CD14-positive monocyte (primary cell): ENCODE measurements at regions not wholly inside any gene's neighbourhood (a gene's known extent, or its start where the extent isn't known, plus 50 kb on each side); places are given as distances from the start of the nearest gene placed in this dataset.

Experiments
- DNase-seq, 3 donors: peaks; one replicate each; pipeline ENCODE4 v3.0.0-alpha.2; 2011 to 2022
- H2AFZ ChIP-seq: 2 replicates; pipeline ENCODE4 v1.6.0; 2012; ENCODE audit warnings: mild to moderate bottlenecking, low read depth, low read length, inconsistent platforms; ENCODE audit not compliant: insufficient read depth, poor library complexity, severe bottlenecking
- H3K27ac ChIP-seq, 2 donors: 1 replicate in 1 of 2; 2 replicates in 1 of 2; pipeline ENCODE4 v1.5.1; 2012 to 2013; ENCODE audit warnings: low read length in 2 of 2, control low read depth in 1 of 2, inconsistent platforms in 1 of 2, low read depth in 1 of 2, mild to moderate bottlenecking in 1 of 2
- H3K27me3 ChIP-seq, 2 donors: one replicate each; pipeline versions ENCODE4 v1.6.0 to v1.6.1; 2011 to 2013; ENCODE audit warnings: low read length in 2 of 2; ENCODE audit not compliant: control insufficient read depth in 2 of 2, insufficient read depth in 2 of 2
- H3K36me3 ChIP-seq, 2 donors: replicated peaks in 1 of 2; 1 replicate in 1 of 2; 2 replicates in 1 of 2; pipeline versions ENCODE4 v1.5.1 to v1.6.1; 2012 to 2013; ENCODE audit warnings: low read length in 2 of 2, control low read depth in 1 of 2, inconsistent platforms in 1 of 2, mild to moderate bottlenecking in 1 of 2; ENCODE audit not compliant: insufficient read depth in 2 of 2, control insufficient read depth in 1 of 2
- H3K4me1 ChIP-seq, 2 donors: 1 replicate in 1 of 2; 2 replicates in 1 of 2; pipeline versions ENCODE4 v1.5.1 to v1.6.1; 2012 to 2013; ENCODE audit warnings: low read length in 2 of 2, control low read depth in 1 of 2, inconsistent platforms in 1 of 2, mild to moderate bottlenecking in 1 of 2, moderate library complexity in 1 of 2; ENCODE audit not compliant: insufficient read depth in 2 of 2, control insufficient read depth in 1 of 2
- H3K4me2 ChIP-seq: replicated peaks from 2 replicates; pipeline ENCODE3; 2012; ENCODE audit warnings: low read length, moderate library complexity, mild to moderate bottlenecking; ENCODE audit not compliant: poor library complexity, severe bottlenecking; ENCODE audit errors: extremely low read depth
- H3K4me3 ChIP-seq, 3 experiments: fragments of 200-600 bp in 1 of 3; sonication (generic) in 1 of 3; replicated peaks in 1 of 3; 1 replicate in 2 of 3; 2 replicates in 1 of 3; pipeline ENCODE4 v1.5.1; 2011 to 2013; ENCODE audit warnings: low read length in 3 of 3, mild to moderate bottlenecking in 3 of 3, control low read depth in 2 of 3, low read depth in 2 of 3, inconsistent platforms in 1 of 3, moderate library complexity in 1 of 3
- H3K79me2 ChIP-seq: 2 replicates; pipeline ENCODE4 v1.6.0; 2012; ENCODE audit warnings: mild to moderate bottlenecking, control low read depth, inconsistent platforms, low read length, moderate library complexity; ENCODE audit not compliant: insufficient read depth
- H3K9ac ChIP-seq: 2 replicates; pipeline ENCODE4 v1.6.0; 2017; ENCODE audit warnings: low read length, mild to moderate bottlenecking; ENCODE audit not compliant: insufficient read depth, poor library complexity, severe bottlenecking
- H3K9me3 ChIP-seq, 2 donors: replicated peaks in 1 of 2; 1 replicate in 1 of 2; 2 replicates in 1 of 2; pipeline versions ENCODE4 v1.5.1 to v1.6.1; 2012 to 2013; ENCODE audit warnings: low read length in 2 of 2, control low read depth in 1 of 2; ENCODE audit not compliant: control insufficient read depth in 1 of 2, insufficient read depth in 1 of 2
- H4K20me1 ChIP-seq: 2 replicates; pipeline ENCODE4 v1.6.0; 2012; ENCODE audit warnings: mild to moderate bottlenecking, low read length, control low read depth, moderate library complexity; ENCODE audit not compliant: insufficient read depth
- H3K27ac Mint-ChIP-seq, 7 donors: one replicate each; pipeline ENCODE4 v1.8.0; 2020; ENCODE audit warnings: mild to moderate bottlenecking in 7 of 7, mixed read lengths in 7 of 7, moderate library complexity in 6 of 7, inconsistent platforms in 2 of 7
- H3K27me3 Mint-ChIP-seq, 3 donors: one replicate each; pipeline ENCODE4 v1.8.0; 2021 to 2022; ENCODE audit warnings: low read depth in 3 of 3, mild to moderate bottlenecking in 3 of 3, mixed read lengths in 3 of 3, moderate library complexity in 3 of 3, inconsistent platforms in 1 of 3
- H3K36me3 Mint-ChIP-seq, 2 donors: one replicate each; pipeline ENCODE4 v1.8.0; 2020; ENCODE audit warnings: mixed read lengths in 2 of 2, inconsistent platforms in 1 of 2, mild to moderate bottlenecking in 1 of 2
- H3K4me1 Mint-ChIP-seq: one replicate; pipeline ENCODE4 v1.8.0; 2020; ENCODE audit warnings: mild to moderate bottlenecking, mixed read lengths
- H3K4me3 Mint-ChIP-seq, 2 donors: one replicate each; pipeline ENCODE4 v1.8.0; 2020; ENCODE audit warnings: mild to moderate bottlenecking in 2 of 2, mixed read lengths in 2 of 2, moderate library complexity in 1 of 2
- H3K9me3 Mint-ChIP-seq, 7 donors: one replicate each; pipeline ENCODE4 v1.8.0; 2020 to 2022; ENCODE audit warnings: mixed read lengths in 7 of 7, mild to moderate bottlenecking in 6 of 7, moderate library complexity in 6 of 7, inconsistent platforms in 2 of 7
- WGBS: methylation state at CpG from one replicate; pipeline ENCODE4 v1.1.5; 2013; ENCODE audit warnings: missing lambda C conversion rate; ENCODE audit not compliant: insufficient coverage; 5-methylcytosine and 5-hydroxymethylcytosine counted together
- intact Hi-C, 2 donors: fragments of 100-400 bp; cut with micrococcal nuclease; formaldehyde crosslinking; loops; one replicate each; pipeline versions ENCODE4 v1.15.0 to v1.15.1; 2023
- TF ChIP-seq, protein P1 (sequence below): fragments of 200-600 bp; IDR thresholded peaks from one replicate; pipeline ENCODE4 v1.8.0; 2022; ENCODE audit warnings: antibody characterized with exemption, mild to moderate bottlenecking

DNA sequence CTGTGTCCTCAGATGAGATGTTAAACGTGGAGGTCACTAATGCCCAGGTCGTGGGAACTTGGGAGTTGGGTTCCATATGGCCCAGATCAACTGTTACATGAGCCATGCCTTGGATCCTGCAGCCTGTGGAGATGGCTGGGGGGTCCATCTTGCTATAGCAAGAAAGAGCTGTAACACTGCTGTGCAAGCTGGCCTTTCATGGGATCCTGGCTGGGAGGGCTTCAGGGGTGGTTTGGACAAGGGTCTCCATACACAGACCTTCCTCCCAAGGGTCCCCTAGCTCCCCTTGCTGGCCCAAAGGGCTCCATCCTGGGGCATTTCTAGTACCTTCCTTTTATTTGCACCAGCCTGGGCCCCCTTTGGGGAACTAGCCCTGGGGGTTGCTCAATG lies 337.7 kb downstream of the DYSF start:
- WGBS, result 68% methylated on average over 2 of the region's 2 CpGs

GRCh38 chr2:71790226-71791060 lies 337.1 kb downstream of the DYSF start:
- Histone ChIP-seq H3K4me2 (no peak overlapping the region), H3K79me2 (no peaks in the 10 kb centered on the region), H3K4me1 (no peaks in the 10 kb centered on the region), H3K4me3 (no peak overlapping the region), H3K27me3 (no peaks in the 10 kb centered on the region), H4K20me1 (no peaks in the 10 kb centered on the region), H2AFZ (no peak overlapping the region), H3K9me3 (no peaks in the 10 kb centered on the region), H3K27ac (no peak overlapping the region), H3K9ac (no peak overlapping the region), H3K36me3 (no peaks in the 10 kb centered on the region)
- intact Hi-C loops, result no loop called here
- Mint-ChIP-seq H3K36me3 (no peaks in the 10 kb centered on the region), H3K27ac (peak overlapping the region in 1 of 7 donors; percentile 70), H3K27me3 (peaks cover 3 to 11% (median 8%) of the 10 kb centered on the region in 3 donors), H3K4me1 (no peaks in the 10 kb centered on the region), H3K9me3 (peaks cover 0 to 2% (median 0%) of the 10 kb centered on the region in 7 donors), H3K4me3 (no peak overlapping the region)
- TF ChIP-seq, protein P1, sequence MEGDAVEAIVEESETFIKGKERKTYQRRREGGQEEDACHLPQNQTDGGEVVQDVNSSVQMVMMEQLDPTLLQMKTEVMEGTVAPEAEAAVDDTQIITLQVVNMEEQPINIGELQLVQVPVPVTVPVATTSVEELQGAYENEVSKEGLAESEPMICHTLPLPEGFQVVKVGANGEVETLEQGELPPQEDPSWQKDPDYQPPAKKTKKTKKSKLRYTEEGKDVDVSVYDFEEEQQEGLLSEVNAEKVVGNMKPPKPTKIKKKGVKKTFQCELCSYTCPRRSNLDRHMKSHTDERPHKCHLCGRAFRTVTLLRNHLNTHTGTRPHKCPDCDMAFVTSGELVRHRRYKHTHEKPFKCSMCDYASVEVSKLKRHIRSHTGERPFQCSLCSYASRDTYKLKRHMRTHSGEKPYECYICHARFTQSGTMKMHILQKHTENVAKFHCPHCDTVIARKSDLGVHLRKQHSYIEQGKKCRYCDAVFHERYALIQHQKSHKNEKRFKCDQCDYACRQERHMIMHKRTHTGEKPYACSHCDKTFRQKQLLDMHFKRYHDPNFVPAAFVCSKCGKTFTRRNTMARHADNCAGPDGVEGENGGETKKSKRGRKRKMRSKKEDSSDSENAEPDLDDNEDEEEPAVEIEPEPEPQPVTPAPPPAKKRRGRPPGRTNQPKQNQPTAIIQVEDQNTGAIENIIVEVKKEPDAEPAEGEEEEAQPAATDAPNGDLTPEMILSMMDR, result no peak
- DNase-seq, result no peak
- 92% methylated on average over 9 of the region's 11 CpGs for WGBS

More for the DNA sequence above, 337.7 kb downstream of the DYSF start:
- H3K4me3 ChIP-seq, result no peak overlapping the region
- no peaks in the 10 kb centered on the region for H3K36me3 Mint-ChIP-seq
- no peaks in the 10 kb centered on the region for H3K79me2 ChIP-seq
- H3K4me2 ChIP-seq, result no peak overlapping the region
- no peak overlapping the region for H3K9ac ChIP-seq
- TF ChIP-seq, protein P1, result no peak
- intact Hi-C loops, result no loop called here
- no peak for DNase-seq
- no peaks in the 10 kb centered on the region for H3K4me1 ChIP-seq
- H3K9me3 Mint-ChIP-seq, result no peaks in the 10 kb centered on the region
- no peaks in the 10 kb centered on the region for H3K27me3 ChIP-seq
- H3K36me3 ChIP-seq, result no peaks in the 10 kb centered on the region
- peaks cover 3 to 9% (median 4%) of the 10 kb centered on the region in 3 donors for H3K27me3 Mint-ChIP-seq
- H3K27ac ChIP-seq, result no peak overlapping the region
- no peaks in the 10 kb centered on the region for H3K9me3 ChIP-seq
- no peak overlapping the region for H3K4me3 Mint-ChIP-seq
- H4K20me1 ChIP-seq, result no peaks in the 10 kb centered on the region
- H3K27ac Mint-ChIP-seq, result no peak overlapping the region
- no peak overlapping the region for H2AFZ ChIP-seq
- H3K4me1 Mint-ChIP-seq, result no peaks in the 10 kb centered on the region
